LNCAP (cell line): ENCODE measurements at regions not wholly inside any gene's neighbourhood (a gene's known extent, or its start where the extent isn't known, plus 50 kb on each side); places are given as distances from the start of the nearest gene placed in this dataset.

Source experiments
- CTCF ChIP-seq: fragments of 450-650 bp; IDR thresholded peaks from 2 replicates; pipeline ENCODE4 v1.5.1; 2017; ENCODE audit warnings: mild to moderate bottlenecking

- no peak for TF ChIP-seq CTCF
Measured at GRCh38 chr5:121029536-121030245, 565.6 kb downstream of the PRR16 start.

GRCh38 chr5:121031491-121031890 is 567.4 kb downstream of the PRR16 start:
- no peak for TF ChIP-seq CTCF

- no peak for TF ChIP-seq CTCF
Measured at GRCh38 chr5:121033334-121033733, 569.2 kb downstream of the PRR16 start.

DNA sequence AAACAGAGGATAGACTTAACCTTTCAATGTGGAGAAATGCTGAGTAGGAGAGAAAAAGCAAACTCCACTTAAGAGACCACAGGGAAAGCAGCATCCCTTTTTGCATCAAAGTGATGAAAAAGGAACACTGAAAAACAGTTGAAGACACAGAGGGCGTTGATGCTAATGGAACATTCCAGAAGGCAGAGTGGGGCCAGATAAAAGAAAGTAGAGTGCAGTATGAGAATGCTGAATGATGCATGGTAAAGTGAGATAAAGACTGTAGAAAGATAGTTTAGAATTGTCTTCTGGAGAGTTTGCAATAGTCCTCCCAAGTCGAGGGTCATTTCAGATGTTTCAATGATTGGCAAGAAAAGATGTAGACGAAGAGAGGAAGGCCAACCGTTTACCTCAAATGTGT is 574.3 kb downstream of the PRR16 start:
- no peak for TF ChIP-seq CTCF

DNA sequence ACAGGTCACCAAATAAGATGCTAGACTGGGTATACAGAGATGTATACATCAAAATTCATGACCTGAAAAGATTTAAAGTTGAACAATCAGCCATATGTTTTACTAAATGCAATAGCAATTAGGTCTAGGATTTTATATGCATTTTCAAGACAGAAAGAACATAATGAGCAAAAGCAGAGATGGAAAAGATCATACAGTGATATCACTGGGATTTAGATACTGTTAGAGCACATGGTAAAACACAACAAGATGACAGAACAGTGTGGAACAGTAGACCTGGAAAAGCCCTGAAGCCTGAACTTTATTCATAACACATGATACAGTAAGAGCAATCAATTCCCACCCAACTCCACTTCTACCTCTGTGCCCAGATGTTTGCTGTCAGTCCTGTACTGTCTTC is 585.9 kb downstream of the PRR16 start:
- TF ChIP-seq CTCF = no peak

- no peak for TF ChIP-seq CTCF
Measured at GRCh38 chr5:121053055-121053985, 589.2 kb downstream of the PRR16 start.

DNA sequence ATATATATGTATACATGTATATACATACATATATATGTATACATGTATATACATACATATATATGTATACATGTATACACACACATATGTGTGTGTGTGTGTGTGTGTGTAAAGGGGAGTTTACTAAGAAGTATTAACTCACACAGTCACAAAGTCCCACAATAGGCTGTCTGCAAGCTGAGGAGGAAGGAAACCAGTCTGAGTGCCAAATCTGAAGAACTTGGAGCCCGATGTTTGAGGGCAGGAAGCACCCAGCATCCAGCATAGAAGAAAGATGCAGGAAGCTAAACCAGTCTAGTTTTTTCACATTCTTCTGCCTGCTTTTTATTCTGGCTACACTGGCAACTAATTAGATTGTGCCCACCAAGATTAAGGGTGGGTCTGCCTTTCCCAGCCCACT is 591.5 kb downstream of the PRR16 start:
- TF ChIP-seq CTCF = no peak
